ENCODE measurements at regions not wholly inside any gene's neighbourhood (a gene's known extent, or its start where the extent isn't known, plus 50 kb on each side); places are given as distances from the start of the nearest gene placed in this dataset.

GRCh38 chr18:71942433-71942832, 601.7 kb downstream of the CBLN2 start:
- Histone ChIP-seq H3K9me2 (ENCODE audit: insufficient read depth) (no peaks in the 10 kb centered on the region), H3K36me3 (ENCODE audit: control insufficient read depth in 1 of 2, insufficient read depth in 2 of 2, low read length in 2 of 2) (no peaks in the 10 kb centered on the region; a peak in 1 of 4 replicates), H3K79me2 (ENCODE audit: insufficient read depth, low read length) (no peaks in the 10 kb centered on the region), H3K27ac (ENCODE audit: low read depth, low read length) (no peak overlapping the region), H4K20me1 (ENCODE audit: insufficient read depth) (no peaks in the 10 kb centered on the region), H3K4me3 (replicated peaks in 1 of 2; ENCODE audit: low read depth in 1 of 2, low read length in 2 of 2) (no peak overlapping the region), H3K9me3 (ENCODE audit: control insufficient read depth in 1 of 2, insufficient read depth in 1 of 2, low read depth in 1 of 2, low read length in 2 of 2) (peaks cover 13 to 26% of the 10 kb centered on the region in 2 experiments; a peak in 3 of 4 replicates), H3K27me3 (ENCODE audit: insufficient read depth, low read length) (no peaks in the 10 kb centered on the region), H2AFZ (ENCODE audit: low read depth, low read length, poor library complexity, severe bottlenecking) (no peak overlapping the region), H3K4me2 (ENCODE audit: low read length) (no peak overlapping the region), H3K9ac (ENCODE audit: low read length) (no peak overlapping the region), H3K4me1 (ENCODE audit: control insufficient read depth in 1 of 2, insufficient read depth in 2 of 2, low read length in 2 of 2) (no peaks in the 10 kb centered on the region)
- no peak for TF ChIP-seq ZFX (IDR thresholded peaks at IDR 0.05)
- TF ChIP-seq CBX3 (IDR thresholded peaks at IDR 0.05; ENCODE audit: low read depth): no peak
- TF ChIP-seq CTCF (IDR thresholded peaks at IDR 0.05 in 2 of 3, conservative IDR thresholded peaks at IDR 0.05 in 1 of 3; ENCODE audit: borderline replicate concordance in 1 of 3, insufficient read depth in 1 of 3, low read depth in 2 of 3, low read length in 2 of 3): no peak
- TF ChIP-seq POLR2AphosphoS5 (IDR thresholded peaks at IDR 0.05; ENCODE audit: low read depth, low read length): no peak
- TF ChIP-seq ZBTB33 (IDR thresholded peaks at IDR 0.05; ENCODE audit: extremely low read depth, insufficient replicate concordance, low read length): no peak
- TF ChIP-seq ZNF274 (IDR thresholded peaks at IDR 0.05; ENCODE audit: low read depth, low read length): no peak
- TF ChIP-seq CEBPB (IDR thresholded peaks at IDR 0.05; ENCODE audit: low read depth): no peak
- TF ChIP-seq YY1 (IDR thresholded peaks at IDR 0.05; ENCODE audit: extremely low read depth, insufficient replicate concordance, low read depth, low read length): no peak
- no peak for TF ChIP-seq EGR1 (IDR thresholded peaks at IDR 0.05; ENCODE audit: low read depth)
- TF ChIP-seq SRF (IDR thresholded peaks at IDR 0.05; ENCODE audit: low read depth): no peak
- no peak for TF ChIP-seq TCF7L2 (IDR thresholded peaks at IDR 0.05; ENCODE audit: borderline replicate concordance, extremely low read depth, insufficient read depth, insufficient read length)
- no peak for TF ChIP-seq POLR2A (IDR thresholded peaks at IDR 0.05; ENCODE audit: borderline replicate concordance, extremely low read depth, insufficient read depth, insufficient read length)
- TF ChIP-seq ELF1 (IDR thresholded peaks at IDR 0.05; ENCODE audit: borderline replicate concordance, low read depth): no peak
- TF ChIP-seq EZH2phosphoT487 (IDR thresholded peaks at IDR 0.05; ENCODE audit: borderline replicate concordance): no peak
- no peak for TF ChIP-seq EZH2 (IDR thresholded peaks at IDR 0.05)
- no peak for TF ChIP-seq SIN3A (IDR thresholded peaks at IDR 0.05; ENCODE audit: low read depth)
- no peak for TF ChIP-seq MAX (IDR thresholded peaks at IDR 0.05)
- no peak for TF ChIP-seq JUND (IDR thresholded peaks at IDR 0.05)
- ChIA-PET POLR2A (no interaction called here), CTCF (no interaction called here), RAD21 (ENCODE audit: low non-redundant PET in 1 of 2, low total read pairs in 2 of 2, uncharacterized antibody in 2 of 2, unreplicated experiment in 2 of 2) (no interaction called here)
- ATAC-seq (no peak), DNase-seq (ENCODE audit: low read depth, low spot score) (no peak)
- BruUV-seq (replicated peaks): no TSS peak
- intact Hi-C loops (cut with micrococcal nuclease): no loop called here

All from HCT116 (cell line).